GM12875 (cell line): ENCODE measurements at regions not wholly inside any gene's neighbourhood (a gene's known extent, or its start where the extent isn't known, plus 50 kb on each side); places are given as distances from the start of the nearest gene placed in this dataset.

Experiments used
- H3K4me3 ChIP-seq: one replicate; pipeline ENCODE4 v1.5.1; 2011; ENCODE audit warnings: low read depth, low read length, control low read depth
- TF ChIP-seq, protein P1 (sequence below): IDR thresholded peaks from 2 replicates; pipeline ENCODE4 v1.5.1; 2011; ENCODE audit warnings: low read depth, mild to moderate bottlenecking, control low read depth, inconsistent platforms, low read length, moderate library complexity, borderline replicate concordance; ENCODE audit not compliant: insufficient read depth

DNA sequence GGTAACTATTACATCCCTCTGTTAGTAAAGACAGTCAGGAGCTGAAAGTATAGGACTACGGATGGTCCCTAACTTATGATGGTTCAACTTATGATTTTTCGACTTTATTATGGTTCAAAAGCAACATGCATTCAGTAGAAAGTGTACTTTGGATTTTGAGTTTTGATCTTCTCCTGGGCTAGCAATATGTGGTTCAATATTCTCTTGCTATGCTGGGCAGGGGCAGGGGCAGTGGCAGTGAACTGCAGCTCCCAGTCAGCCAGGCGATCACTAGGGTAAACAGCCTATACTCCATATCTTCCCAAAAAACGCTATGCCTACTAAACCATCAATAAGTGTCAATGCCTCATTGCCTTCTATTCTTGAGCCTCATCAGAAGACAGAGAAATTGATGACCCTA, 292.7 kb downstream of the EMP1 start:
- TF ChIP-seq, protein P1, sequence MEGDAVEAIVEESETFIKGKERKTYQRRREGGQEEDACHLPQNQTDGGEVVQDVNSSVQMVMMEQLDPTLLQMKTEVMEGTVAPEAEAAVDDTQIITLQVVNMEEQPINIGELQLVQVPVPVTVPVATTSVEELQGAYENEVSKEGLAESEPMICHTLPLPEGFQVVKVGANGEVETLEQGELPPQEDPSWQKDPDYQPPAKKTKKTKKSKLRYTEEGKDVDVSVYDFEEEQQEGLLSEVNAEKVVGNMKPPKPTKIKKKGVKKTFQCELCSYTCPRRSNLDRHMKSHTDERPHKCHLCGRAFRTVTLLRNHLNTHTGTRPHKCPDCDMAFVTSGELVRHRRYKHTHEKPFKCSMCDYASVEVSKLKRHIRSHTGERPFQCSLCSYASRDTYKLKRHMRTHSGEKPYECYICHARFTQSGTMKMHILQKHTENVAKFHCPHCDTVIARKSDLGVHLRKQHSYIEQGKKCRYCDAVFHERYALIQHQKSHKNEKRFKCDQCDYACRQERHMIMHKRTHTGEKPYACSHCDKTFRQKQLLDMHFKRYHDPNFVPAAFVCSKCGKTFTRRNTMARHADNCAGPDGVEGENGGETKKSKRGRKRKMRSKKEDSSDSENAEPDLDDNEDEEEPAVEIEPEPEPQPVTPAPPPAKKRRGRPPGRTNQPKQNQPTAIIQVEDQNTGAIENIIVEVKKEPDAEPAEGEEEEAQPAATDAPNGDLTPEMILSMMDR: no peak

DNA sequence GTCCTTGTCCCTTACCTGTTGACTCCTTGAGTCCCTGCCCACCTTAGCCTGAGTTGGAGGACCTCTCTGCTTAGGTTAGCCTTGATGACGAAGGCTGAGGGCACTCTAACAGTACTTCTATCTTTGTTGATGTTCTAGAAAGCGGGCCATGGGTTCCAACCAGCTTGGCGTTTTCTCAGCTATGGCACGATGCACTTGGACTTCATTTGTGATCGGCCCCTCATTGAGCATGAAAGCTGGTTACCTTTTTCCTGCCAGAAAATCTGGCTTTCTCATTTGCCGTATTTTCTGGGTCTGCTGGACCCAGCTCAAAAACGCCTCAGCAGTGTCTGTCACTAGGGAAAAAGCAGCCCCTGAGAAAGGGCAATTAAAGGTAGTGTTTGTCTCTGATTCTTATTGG, 290.8 kb downstream of the EMP1 start:
- H3K4me3 ChIP-seq: no peak overlapping the region
- TF ChIP-seq, protein P1: no peak

More for the DNA sequence above, 292.7 kb downstream of the EMP1 start:
- H3K4me3 ChIP-seq: no peak overlapping the region

DNA sequence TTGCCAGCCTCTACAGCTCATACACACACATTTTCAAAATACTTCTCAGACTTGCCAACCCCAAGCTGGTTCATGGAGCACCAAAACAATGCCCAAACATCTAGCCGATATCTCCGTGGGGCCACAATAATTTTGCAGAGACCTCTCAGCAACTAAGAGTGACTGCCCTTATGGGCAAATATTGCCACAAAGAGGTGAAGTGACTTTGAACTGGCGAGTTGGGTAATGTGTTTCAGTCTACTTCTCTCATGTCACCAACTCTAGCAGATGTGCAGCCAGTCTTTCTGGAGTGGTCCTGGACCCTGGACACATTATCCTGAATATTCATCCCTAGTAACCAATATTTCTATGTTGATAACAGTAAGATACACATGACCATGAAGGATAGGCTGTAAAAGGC, 290.3 kb downstream of the EMP1 start:
- TF ChIP-seq, protein P1: no peak
- H3K4me3 ChIP-seq: no peak overlapping the region

DNA sequence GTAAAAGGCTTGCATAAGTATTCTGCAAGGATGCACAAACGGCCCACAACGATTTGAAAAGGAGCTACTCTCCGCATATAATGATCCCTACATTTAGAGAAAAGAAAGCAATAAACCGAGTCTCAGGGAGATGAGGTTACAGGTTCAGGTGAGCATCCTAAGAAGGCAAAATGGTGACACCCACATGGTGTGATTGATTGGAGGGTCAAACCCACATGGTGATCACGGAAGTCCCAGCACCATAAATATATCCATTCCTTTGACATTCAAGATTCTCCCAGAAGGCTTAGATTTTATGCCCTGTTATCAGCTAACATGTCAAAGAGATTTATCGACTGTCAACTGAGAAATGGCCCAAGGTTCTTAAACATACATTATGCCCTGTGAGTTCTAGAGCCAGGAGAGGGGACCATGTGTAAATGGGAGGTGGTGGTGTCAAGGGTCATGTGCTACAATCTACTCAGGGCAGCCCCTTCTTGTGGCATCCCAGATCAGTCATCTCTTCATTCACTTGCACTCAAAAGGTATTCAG, 282.2 kb downstream of the EMP1 start:
- TF ChIP-seq, protein P1: no peak
- H3K4me3 ChIP-seq: no peak overlapping the region

DNA sequence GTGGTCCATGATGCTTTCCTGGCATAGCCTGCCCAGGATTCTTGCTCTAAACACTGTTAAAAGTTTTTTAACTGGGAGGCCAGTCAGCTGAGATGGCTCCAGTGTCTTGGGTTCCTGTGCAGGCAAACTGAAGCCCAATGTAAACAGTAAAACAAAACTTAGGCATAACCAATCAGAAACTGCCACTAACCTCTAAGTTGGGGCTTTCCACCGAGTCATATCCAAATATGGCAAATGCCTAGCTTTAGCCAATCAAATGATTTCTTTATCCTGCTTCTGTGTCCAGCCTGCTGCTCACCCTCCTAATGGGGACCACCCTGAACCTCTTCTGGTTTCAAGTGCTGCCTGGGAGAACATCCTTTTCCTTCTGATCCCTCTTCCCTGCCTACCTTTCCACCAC, 277.9 kb downstream of the EMP1 start:
- TF ChIP-seq, protein P1: no peak
- H3K4me3 ChIP-seq: no peak overlapping the region

DNA sequence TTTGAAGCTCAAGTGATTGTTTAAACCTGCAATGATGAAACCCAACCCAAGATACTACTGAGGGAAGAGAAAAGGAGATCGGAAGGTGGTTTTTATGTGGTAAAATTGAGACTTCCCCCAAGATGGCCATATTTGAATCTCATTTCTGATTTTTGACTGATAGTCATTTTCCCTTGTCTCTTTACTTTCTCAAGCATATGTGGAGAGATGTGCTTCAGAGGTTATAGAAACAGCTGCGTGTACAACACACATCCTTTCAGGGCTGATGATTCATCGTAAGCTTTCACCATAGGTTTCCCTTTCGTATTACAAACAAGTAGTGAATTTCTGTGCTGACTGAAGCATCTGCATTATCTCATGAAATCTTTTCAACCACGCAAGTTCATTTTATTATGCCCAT, 276.2 kb downstream of the EMP1 start:
- TF ChIP-seq, protein P1: no peak
- no peak overlapping the region for H3K4me3 ChIP-seq

DNA sequence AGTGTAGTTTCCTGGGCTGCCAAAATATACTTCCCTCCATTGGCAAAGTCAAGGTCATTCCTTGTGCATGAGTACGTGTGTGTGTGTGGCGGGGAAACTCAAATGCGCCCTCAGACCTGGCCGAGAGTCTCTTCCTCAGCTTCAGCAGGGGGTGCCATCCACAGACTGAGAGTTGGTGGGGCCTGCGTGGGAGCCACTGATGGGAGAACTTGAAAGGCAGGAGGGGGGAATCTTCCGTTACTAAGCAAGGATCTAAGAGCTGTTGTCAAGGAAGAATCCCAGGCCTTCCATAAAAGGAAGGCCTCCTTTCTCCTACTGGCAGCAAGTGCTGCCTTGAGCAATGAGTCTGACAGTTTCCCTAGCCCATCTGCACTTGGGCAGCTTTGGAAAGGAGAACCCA, 274.9 kb downstream of the EMP1 start:
- no peak overlapping the region for H3K4me3 ChIP-seq
- TF ChIP-seq, protein P1: no peak
